Peyer's patch (tissue), 4 donors: ENCODE measurements at regions not wholly inside any gene's neighbourhood (a gene's known extent, or its start where the extent isn't known, plus 50 kb on each side); places are given as distances from the start of the nearest gene placed in this dataset.

Source experiments
- POLR2A ChIP-seq, 2 donors: fragments of 450-650 bp; IDR thresholded peaks; one replicate each; pipeline ENCODE4 v1.5.1; 2017; ENCODE audit warnings: antibody characterized with exemption in 2 of 2, mild to moderate bottlenecking in 2 of 2, moderate library complexity in 2 of 2
- TF ChIP-seq, protein P1 (sequence below), 6 experiments: fragments of 450-650 bp in 4 of 6; fragments of 200-600 bp in 2 of 6; sonication (generic) in 1 of 6; IDR thresholded peaks; one replicate each; pipeline ENCODE4 v1.5.1; 2017 to 2019; ENCODE audit warnings: antibody characterized with exemption in 6 of 6, mild to moderate bottlenecking in 3 of 6, moderate library complexity in 1 of 6

DNA sequence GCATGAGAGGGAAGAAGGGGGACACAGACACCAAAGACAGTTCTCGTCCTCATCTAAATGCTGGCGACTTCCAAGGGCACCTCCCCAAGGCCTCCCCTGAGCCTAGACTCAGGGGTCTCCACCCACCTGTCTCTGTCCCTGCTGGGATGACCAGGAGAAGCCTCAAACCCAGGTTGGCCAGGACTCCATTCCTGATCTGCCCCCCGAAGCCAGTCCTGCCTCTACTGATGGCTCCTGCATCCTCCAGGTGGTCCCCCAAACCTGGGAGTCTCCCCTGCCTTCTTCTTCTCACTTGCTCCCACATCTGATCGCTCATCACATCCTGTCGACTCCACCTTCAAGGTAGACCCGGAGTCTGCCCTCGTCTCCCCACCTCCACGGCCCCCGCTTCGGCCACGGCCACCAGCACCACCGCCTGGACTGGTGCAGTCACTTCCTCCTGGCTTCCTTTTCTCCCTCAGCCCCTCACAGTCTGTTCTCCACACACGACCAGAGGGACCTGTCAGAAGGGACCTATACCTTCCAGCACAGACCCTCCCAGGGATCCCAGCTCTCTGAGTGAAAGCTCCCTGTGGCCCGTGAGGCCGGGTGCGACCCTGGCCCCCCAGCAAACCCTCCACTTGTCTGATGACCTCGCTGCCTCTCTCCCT is 92.1 kb downstream of the CEBPB start:
- no peak for TF ChIP-seq POLR2A (IDR thresholded peaks at IDR 0.05)
- TF ChIP-seq, protein P1, sequence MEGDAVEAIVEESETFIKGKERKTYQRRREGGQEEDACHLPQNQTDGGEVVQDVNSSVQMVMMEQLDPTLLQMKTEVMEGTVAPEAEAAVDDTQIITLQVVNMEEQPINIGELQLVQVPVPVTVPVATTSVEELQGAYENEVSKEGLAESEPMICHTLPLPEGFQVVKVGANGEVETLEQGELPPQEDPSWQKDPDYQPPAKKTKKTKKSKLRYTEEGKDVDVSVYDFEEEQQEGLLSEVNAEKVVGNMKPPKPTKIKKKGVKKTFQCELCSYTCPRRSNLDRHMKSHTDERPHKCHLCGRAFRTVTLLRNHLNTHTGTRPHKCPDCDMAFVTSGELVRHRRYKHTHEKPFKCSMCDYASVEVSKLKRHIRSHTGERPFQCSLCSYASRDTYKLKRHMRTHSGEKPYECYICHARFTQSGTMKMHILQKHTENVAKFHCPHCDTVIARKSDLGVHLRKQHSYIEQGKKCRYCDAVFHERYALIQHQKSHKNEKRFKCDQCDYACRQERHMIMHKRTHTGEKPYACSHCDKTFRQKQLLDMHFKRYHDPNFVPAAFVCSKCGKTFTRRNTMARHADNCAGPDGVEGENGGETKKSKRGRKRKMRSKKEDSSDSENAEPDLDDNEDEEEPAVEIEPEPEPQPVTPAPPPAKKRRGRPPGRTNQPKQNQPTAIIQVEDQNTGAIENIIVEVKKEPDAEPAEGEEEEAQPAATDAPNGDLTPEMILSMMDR (IDR thresholded peaks at IDR 0.05) = no peak
